ENCODE measurements at regions not wholly inside any gene's neighbourhood (a gene's known extent, or its start where the extent isn't known, plus 50 kb on each side); places are given as distances from the start of the nearest gene placed in this dataset.

GRCh38 chr21:41110161-41110560 lies 57.8 kb upstream of the BACE2 start:
- ChIA-PET POLR2A (no interaction called here), CTCF (interaction anchor here (5.9 kb wide), 1 partner anchor 12 kb away, joined by 23 read pairs; no protein-coding TSS in a partner anchor)
- Histone ChIP-seq H3K27ac (ENCODE audit: low read depth in 2 of 2, low read length in 1 of 2) (no peak overlapping the region), H3F3A (replicated peaks; ENCODE audit: insufficient read depth) (no peaks in the 10 kb centered on the region), H4K20me1 (ENCODE audit: insufficient read depth) (no peaks in the 10 kb centered on the region), H3K36me3 (replicated peaks in 1 of 2; ENCODE audit: control insufficient read depth in 1 of 2, insufficient read depth in 2 of 2, low read length in 1 of 2) (no peaks in the 10 kb centered on the region), H3K4me1 (ENCODE audit: control insufficient read depth in 1 of 2, insufficient read depth in 2 of 2, low read depth in 1 of 2, low read length in 1 of 2) (peaks cover 0 to 3% of the 10 kb centered on the region in 2 experiments; a peak in 1 of 4 replicates), H3K9ac (no peak overlapping the region), H3K4me3 (ENCODE audit: low read depth in 2 of 2, low read length in 1 of 2) (no peak overlapping the region), H2AFZ (ENCODE audit: low read depth) (no peak overlapping the region), H3K4me2 (no peak overlapping the region), H3K9me3 (no peaks in the 10 kb centered on the region), H3K27me3 (ENCODE audit: insufficient read depth) (no peaks in the 10 kb centered on the region), H3K9me2 (no peaks in the 10 kb centered on the region), H3K79me2 (ENCODE audit: insufficient read depth) (no peaks in the 10 kb centered on the region)
- TF ChIP-seq MEF2A (IDR thresholded peaks at IDR 0.05; ENCODE audit: borderline replicate concordance, low read depth): no peak
- no peak for TF ChIP-seq CHD2 (IDR thresholded peaks at IDR 0.05; ENCODE audit: low read length, partially characterized antibody)
- no peak for TF ChIP-seq CTCF (IDR thresholded peaks at IDR 0.05)
- no peak for TF ChIP-seq ELF1 (IDR thresholded peaks at IDR 0.05)
- no peak for TF ChIP-seq TAF1 (IDR thresholded peaks at IDR 0.05; ENCODE audit: borderline replicate concordance, low read depth, low read length)
- no peak for TF ChIP-seq EZH2phosphoT487 (IDR thresholded peaks at IDR 0.05; ENCODE audit: borderline replicate concordance, low read depth)
- no peak for TF ChIP-seq YY1 (IDR thresholded peaks at IDR 0.05; ENCODE audit: low read depth)
- WGBS (ENCODE audit: low lambda C conversion rate): 24% methylated on average over 8 of the region's 8 CpGs
- DNase-seq: no peak

- Histone ChIP-seq H3K9me2 (no peaks in the 10 kb centered on the region), H3K27ac (ENCODE audit: low read depth in 2 of 2, low read length in 1 of 2) (no peak overlapping the region), H3K4me3 (ENCODE audit: low read depth in 2 of 2, low read length in 1 of 2) (no peak overlapping the region), H3K4me2 (no peak overlapping the region), H3K79me2 (ENCODE audit: insufficient read depth) (no peaks in the 10 kb centered on the region), H3K4me1 (ENCODE audit: control insufficient read depth in 1 of 2, insufficient read depth in 2 of 2, low read depth in 1 of 2, low read length in 1 of 2) (peaks cover 0 to 3% of the 10 kb centered on the region in 2 experiments; a peak in 1 of 4 replicates), H3K9me3 (no peaks in the 10 kb centered on the region), H3F3A (replicated peaks; ENCODE audit: insufficient read depth) (no peaks in the 10 kb centered on the region), H3K9ac (no peak overlapping the region), H2AFZ (ENCODE audit: low read depth) (no peak overlapping the region), H4K20me1 (ENCODE audit: insufficient read depth) (no peaks in the 10 kb centered on the region), H3K27me3 (ENCODE audit: insufficient read depth) (no peaks in the 10 kb centered on the region), H3K36me3 (replicated peaks in 1 of 2; ENCODE audit: control insufficient read depth in 1 of 2, insufficient read depth in 2 of 2, low read length in 1 of 2) (no peaks in the 10 kb centered on the region)
- ChIA-PET POLR2A (no interaction called here), CTCF (interaction anchor here (1.4 to 5.9 kb wide), 2 partner anchors 11 to 12 kb away, joined by 3 to 23 read pairs; no protein-coding TSS in a partner anchor)
- no peak for TF ChIP-seq SMC3 (IDR thresholded peaks at IDR 0.05; ENCODE audit: low read depth, low read length)
- no peak for TF ChIP-seq CHD2 (IDR thresholded peaks at IDR 0.05; ENCODE audit: low read length, partially characterized antibody)
- TF ChIP-seq REST (IDR thresholded peaks at IDR 0.05; ENCODE audit: low read depth, low read length): no peak
- TF ChIP-seq FOXJ3 (CRISPR knock-in tag; IDR thresholded peaks at IDR 0.05): no peak
- no peak for TF ChIP-seq NRF1 (IDR thresholded peaks at IDR 0.05; ENCODE audit: low read depth, low read length)
- TF ChIP-seq MAX (IDR thresholded peaks at IDR 0.05; ENCODE audit: low read depth): no peak
- no peak for TF ChIP-seq RAD21 (IDR thresholded peaks at IDR 0.05; ENCODE audit: low read length)
- TF ChIP-seq FOSL2 (IDR thresholded peaks at IDR 0.05; ENCODE audit: borderline replicate concordance, low read depth): no peak
- no peak for TF ChIP-seq MEF2A (IDR thresholded peaks at IDR 0.05; ENCODE audit: borderline replicate concordance, low read depth)
- no peak for DNase-seq
- WGBS (ENCODE audit: low lambda C conversion rate): 60% methylated on average over 5 of the region's 5 CpGs
Observed at GRCh38 chr21:41110664-41111063, 57.3 kb upstream of the BACE2 start.

Data from SK-N-SH (cell line).